Fibroblast of peridontal ligament (primary cell): ENCODE measurements at regions not wholly inside any gene's neighbourhood (a gene's known extent, or its start where the extent isn't known, plus 50 kb on each side); places are given as distances from the start of the nearest gene placed in this dataset.
"Not testable (repeated sequence)": the region's sequence is repeated elsewhere in the genome, so short reads cannot be mapped to it uniquely, and the experiment has no call there.

Experiments used
- DNase-seq: peaks from one replicate; pipeline ENCODE4 v3.0.0-alpha.2; 2010; ENCODE audit errors: extremely low read depth

GRCh38 chr18:60319129-60319528, 53.4 kb downstream of the MC4R start:
- DNase-seq: no peak

- DNase-seq: no peak
Measured at GRCh38 chr18:60311676-60312360, 60.8 kb downstream of the MC4R start.

- no peak for DNase-seq
Measured at GRCh38 chr18:60295674-60296073, 76.9 kb downstream of the MC4R start.

- no peak for DNase-seq
Measured at GRCh38 chr18:60292186-60292585, 80.4 kb downstream of the MC4R start.

- no peak for DNase-seq
Measured at GRCh38 chr18:60279391-60279790, 93.2 kb downstream of the MC4R start.

- DNase-seq: peak; percentile 1
Measured at GRCh38 chr18:60277855-60278480, 94.6 kb downstream of the MC4R start.

GRCh38 chr18:60267391-60268058, 105.0 kb downstream of the MC4R start:
- DNase-seq: no peak

- no peak for DNase-seq
Measured at GRCh38 chr18:60266558-60266957, 106.0 kb downstream of the MC4R start.

- peak; percentile 4 for DNase-seq
Measured at GRCh38 chr18:60259052-60259681, 113.4 kb downstream of the MC4R start.

- no peak for DNase-seq
Measured at GRCh38 chr18:60249388-60249787, 123.2 kb downstream of the MC4R start.

GRCh38 chr18:60248336-60249330, 123.9 kb downstream of the MC4R start:
- no peak for DNase-seq

- DNase-seq: no peak
Measured at GRCh38 chr18:60247103-60247502, 125.5 kb downstream of the MC4R start.

GRCh38 chr18:60246606-60247005, 126.0 kb downstream of the MC4R start:
- DNase-seq: no peak

- DNase-seq: no peak
Measured at GRCh38 chr18:60245096-60245495, 127.5 kb downstream of the MC4R start.

GRCh38 chr18:60239024-60239710, 133.4 kb downstream of the MC4R start:
- DNase-seq: not testable (repeated sequence)

- DNase-seq: no peak
Measured at GRCh38 chr18:60235164-60235563, 137.4 kb downstream of the MC4R start.

GRCh38 chr18:60232541-60232940, 140.0 kb downstream of the MC4R start:
- no peak for DNase-seq

GRCh38 chr18:60228609-60229595, 143.7 kb downstream of the MC4R start:
- no peak for DNase-seq

GRCh38 chr18:60215432-60215831, 157.1 kb downstream of the MC4R start:
- DNase-seq: no peak

- DNase-seq: no peak
Measured at GRCh38 chr18:60209042-60209441, 163.5 kb downstream of the MC4R start.
